HG03108 (cell line): ENCODE measurements at regions not wholly inside any gene's neighbourhood (a gene's known extent, or its start where the extent isn't known, plus 50 kb on each side); places are given as distances from the start of the nearest gene placed in this dataset.
A peak's percentile ranks its signal among the peaks of the same experiment; 100 is the strongest.

Source experiments
- ATAC-seq: cut with Tn5 transposase; IDR thresholded peaks from one replicate; pipeline ENCODE4 v1.9.1; 2021; ENCODE audit warnings: moderate library complexity; ENCODE audit not compliant: unreplicated experiment

DNA sequence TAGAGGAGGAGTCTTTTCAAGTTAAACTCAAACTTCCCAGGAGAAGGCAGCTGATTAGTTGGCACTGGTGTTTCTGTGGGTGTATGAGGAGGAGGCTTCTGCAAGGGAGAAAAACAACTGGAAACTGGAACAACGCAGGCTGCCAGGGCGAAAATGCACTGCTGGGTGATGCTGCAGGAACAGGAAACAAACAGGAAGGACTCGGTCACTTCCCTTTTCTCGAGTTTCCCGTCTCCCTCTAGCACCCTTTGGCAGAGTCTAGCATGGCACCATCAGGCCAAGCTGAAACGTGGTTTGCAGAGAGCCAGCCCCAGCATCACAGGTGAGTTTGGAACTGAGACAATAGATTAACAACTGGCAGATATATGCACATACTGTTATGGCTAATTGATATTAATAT is 77.5 kb upstream of the CAST start:
- no peak for ATAC-seq

DNA sequence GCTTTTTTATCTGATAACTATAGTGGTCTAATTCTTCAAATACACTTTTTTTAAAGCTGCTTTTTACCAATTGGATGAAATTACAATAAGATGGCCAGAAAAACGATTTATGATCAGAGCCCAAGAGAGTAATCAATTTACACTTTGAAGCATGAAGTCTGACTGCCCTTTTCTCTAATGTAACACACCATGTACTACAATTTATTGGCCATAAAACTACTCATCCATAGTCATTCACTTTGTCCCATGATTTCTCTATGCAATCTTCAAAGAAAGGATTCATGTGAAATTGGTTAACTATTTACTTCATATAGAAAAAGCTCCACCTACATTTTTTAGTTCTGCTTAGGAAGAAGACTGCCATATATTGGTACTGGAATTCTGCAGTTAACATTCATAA is 73.6 kb upstream of the CAST start:
- no peak for ATAC-seq

DNA sequence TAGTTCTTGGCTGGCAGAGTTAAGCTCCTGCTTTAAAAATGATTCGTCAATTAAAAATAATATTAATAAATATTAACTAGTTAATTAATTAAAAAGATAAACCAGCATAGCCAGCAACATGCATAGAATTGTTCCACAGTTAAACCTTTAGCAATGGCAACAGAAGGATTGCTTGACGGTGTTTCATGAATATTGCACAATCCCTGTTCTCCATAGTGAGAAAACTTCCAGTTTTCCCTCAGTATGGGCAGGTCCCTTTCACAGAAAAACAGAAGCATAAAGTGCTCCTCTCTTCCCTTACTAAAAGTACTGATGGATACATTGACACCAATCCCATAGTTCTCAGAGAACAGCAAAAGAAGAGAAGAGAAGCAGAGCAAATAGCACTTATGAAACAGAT is 71.4 kb upstream of the CAST start:
- no peak for ATAC-seq

DNA sequence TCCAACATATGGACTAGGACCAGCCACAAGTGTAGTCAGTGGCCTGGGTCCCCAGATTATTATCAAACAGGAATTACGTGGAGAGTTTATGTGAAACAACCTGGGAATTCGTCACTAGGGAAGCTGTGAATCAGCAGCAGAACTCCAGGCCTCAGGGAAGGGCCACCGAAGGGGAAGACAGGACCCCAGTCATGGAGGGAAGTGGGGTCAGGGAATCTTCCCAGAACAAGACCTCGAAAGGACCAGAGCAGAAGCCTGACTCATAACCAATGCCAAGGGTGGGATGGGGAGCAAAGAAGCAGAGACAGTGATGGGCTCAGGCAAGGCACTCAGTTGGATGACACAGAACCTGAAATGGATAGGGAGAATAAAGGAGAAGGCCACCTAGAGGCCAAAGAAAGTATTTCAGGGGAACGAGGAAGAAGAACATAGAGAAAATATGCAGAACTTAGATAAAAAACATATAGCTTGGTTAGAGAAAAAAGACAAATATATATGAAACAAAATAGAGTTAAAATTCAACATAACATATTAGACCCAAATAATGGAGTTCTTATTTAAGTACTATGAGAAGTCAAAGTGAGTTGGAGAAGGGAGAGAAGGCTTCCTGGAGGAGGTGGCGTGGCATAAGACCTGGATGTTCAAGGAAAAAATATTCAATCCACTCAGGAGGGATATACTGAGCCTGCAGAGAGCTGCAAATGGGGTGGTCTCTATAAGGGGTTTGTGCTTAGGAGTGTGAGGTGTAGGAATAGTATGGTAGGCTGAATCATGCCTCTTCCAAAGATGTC is 66.7 kb upstream of the CAST start:
- no peak for ATAC-seq

DNA sequence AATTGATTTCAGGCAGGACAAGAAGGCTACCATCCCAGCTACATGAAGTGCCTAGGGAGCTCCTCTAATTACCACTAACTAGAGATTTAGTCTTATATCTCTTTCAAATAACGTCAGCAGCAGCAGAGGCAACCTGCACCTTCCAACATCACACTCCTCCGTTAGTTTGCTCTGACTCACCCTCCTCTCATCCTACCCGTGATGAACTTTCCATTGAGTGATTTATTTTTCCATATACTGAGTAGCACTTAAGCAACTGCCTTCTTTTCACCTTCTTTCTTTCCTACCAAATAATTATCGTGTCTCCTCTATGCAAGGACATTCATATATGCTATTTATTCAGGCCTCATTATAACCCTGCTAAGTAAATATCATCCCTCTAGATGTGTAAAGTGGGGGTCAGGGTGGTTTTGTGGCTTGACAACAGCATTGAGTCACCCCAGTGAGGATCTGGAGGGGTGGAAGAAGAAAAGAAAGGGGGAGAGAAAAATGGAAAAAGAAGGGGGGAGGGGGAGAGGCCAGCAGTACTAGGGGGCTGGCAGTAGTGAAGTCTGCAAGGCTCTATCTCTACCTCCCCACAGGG is 64.6 kb upstream of the CAST start:
- ATAC-seq: no peak

DNA sequence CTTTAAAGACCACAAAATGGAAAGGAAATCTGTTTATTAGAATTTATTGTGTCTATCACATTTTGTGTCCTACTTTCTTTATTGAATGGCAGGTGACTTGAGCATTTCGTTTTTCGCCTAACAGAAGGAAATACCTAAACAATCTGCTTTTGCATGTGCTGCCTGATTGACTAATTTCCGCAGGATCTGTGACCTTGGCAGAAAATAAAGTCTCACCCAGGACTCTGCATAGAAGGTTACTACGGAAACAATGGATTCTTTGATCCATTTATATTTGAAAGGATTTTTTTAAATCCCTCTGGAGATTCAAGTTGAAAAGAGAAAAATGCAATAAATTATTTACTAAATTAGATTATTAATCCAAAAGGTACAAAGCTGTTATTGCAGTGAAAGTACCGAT is 61.0 kb upstream of the CAST start:
- ATAC-seq: no peak

DNA sequence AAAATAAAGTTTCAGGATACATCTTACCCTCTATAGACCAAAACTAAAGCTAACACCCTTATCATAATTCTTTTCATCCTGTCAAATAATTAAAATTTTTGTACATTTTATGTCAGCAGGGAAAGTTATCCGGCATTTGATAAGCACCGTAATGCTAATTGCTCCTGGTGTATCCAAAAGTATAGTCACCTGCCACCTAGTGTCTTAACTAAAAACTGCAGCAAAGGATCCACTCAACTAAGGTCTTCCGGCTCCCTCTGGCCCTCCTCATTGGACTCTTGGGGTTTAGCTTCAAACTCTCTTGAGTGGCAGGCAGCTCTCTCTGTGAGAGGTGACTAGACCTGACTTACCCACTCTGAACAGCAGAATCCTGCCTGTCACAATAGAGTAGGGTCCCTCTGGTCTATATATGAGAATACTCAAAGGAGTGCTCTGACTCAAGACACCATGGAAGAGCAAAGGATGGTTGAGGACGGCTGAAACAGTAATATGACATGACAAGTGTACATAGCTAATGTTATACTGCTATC is 60.4 kb upstream of the CAST start:
- peak; percentile 59 for ATAC-seq

DNA sequence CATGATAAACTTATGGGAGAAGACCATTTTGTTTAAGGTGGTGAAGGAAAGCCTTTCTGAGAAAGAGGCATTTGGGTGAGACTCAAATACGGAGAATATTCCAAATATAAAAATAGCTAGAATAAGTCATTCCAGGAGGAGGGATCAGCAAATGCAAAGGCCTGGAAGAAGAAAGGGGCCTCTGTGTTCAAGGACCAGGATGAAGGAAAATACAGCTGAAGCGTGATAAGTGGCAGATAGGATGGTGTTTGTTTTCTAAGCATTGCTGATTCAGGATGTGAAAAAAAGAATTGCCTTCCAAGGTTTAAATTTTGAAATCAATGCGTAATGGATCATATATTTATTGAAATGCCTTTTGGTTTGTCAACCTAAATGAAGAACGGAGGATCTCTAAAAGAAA is 59.4 kb upstream of the CAST start:
- no peak for ATAC-seq

DNA sequence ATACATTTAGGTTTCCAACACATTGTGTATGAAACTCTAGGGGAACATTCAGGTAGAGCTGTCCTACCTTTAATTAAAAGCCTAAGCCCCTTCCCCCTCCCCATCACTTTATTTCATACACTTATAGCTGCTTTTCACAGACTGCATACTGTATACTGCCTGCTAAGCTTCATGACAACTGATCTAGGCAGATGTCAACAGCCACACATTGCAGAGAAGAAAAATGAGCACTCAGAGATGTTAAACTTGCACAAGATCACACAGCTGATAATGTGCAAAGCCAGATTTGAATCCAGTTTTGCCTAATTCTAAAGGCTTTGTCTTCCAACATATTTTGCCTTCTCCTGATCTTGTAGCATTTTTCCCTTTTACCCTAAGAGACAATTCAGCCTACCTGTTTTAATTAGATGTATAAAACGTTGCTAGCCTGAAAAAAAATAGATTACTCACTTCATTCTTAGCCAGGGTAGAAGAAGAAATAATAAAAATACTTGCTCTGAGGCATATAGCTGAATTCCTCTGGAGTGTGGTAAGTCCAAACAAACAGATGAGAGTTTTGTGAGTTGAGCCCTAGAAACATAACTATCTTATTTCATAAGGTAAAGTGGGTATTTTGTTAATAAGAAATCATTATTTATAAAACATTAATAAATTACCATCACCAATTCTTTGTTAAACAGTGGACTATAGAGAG is 56.9 kb upstream of the CAST start:
- ATAC-seq: no peak

DNA sequence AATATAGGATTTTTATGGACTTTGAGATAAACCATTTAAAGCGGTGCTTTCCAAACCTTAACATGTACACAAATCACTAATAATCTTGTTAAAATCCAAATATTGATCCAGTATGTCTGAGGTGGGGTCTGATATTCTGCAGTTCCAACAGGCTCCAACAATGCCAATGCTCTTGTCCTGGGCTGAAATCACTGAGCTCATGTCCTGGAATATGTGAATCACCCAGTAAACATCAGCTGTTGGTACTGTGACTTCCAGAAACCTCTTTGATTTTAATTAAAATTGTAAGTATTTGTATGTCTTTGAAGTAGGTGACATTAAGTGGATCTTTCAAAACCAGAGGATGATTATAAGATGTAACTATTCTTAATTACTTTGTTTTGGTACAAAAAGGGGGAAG is 52.8 kb upstream of the CAST start:
- ATAC-seq: no peak

DNA sequence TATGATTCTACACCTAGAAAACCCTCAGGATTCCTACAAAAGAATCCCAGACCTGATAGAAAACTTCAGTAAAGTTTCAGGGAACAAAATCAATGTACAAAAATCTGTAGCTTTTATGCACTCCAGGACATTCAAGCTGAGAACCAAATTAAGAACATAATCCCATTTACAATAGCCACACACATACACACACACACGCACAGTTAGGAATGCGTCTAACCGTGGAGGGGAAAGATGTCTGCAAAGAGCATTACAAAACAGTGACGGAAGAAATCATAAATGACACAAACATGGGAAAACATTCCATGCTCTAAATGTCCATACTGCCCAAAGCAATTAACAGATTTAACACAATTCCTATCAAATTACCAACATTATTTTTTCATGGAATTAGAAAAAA is 51.4 kb upstream of the CAST start:
- ATAC-seq: no peak

DNA sequence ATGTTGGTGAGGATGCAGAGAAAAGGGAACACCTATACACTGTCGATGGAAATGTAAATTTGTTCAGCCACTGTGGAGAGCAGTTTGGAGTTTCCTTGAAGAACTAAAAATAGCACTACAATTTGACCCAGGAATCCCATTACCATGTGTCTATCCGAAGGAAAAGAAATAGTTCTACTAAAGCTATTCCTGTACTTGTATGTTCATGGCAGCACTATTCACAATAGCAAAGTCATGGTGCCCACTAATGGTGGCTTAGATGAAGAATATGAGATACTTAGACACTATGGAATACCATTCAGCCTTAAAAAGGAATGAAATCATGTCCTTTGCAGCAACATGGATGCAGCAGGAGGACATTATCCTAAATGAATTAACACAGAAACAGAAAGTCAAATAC is 50.2 kb upstream of the CAST start:
- no peak for ATAC-seq
